ENCODE measurements at regions not wholly inside any gene's neighbourhood (a gene's known extent, or its start where the extent isn't known, plus 50 kb on each side); places are given as distances from the start of the nearest gene placed in this dataset.
"Not testable (repeated sequence)": the region's sequence is repeated elsewhere in the genome, so short reads cannot be mapped to it uniquely, and the experiment has no call there.

DNA sequence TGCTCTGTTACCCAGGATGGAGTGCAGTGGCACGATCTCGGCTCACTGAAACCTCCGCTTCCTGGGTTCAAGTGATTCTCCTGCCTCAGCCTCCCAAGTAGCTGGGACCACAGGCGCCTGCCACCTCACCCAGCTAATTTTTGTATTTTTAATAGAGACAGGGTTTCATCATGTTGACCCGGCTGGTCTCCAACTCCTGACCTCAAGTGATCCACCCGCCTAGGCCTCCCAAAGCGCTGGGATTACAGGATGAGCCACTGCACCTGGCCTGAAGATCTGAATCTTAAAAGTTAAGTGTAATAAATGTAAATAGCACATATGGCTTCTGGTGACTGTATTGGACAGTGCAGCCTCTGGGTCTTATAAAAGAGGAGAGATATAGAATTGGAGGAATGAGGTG is 74.2 kb upstream of the NOX3 start:
- H3K4me1 ChIP-seq (ENCODE audit: control insufficient read depth, insufficient read depth, low read length, unreplicated experiment), result peaks cover 16% of the 10 kb centered on the region
- H3K4me3 ChIP-seq (ENCODE audit: low read depth, low read length); H3K79me2 ChIP-seq (ENCODE audit: control insufficient read depth, insufficient read depth, low read length, unreplicated experiment); H3K27me3 ChIP-seq (ENCODE audit: insufficient read depth, low read length); H2AFZ ChIP-seq (ENCODE audit: low read length, unreplicated experiment); H3K36me3 ChIP-seq (ENCODE audit: insufficient read depth, low read length): not testable (repeated sequence)
- peak overlapping the region; percentile 94 for H3K27ac ChIP-seq (ENCODE audit: low read depth, low read length)

DNA sequence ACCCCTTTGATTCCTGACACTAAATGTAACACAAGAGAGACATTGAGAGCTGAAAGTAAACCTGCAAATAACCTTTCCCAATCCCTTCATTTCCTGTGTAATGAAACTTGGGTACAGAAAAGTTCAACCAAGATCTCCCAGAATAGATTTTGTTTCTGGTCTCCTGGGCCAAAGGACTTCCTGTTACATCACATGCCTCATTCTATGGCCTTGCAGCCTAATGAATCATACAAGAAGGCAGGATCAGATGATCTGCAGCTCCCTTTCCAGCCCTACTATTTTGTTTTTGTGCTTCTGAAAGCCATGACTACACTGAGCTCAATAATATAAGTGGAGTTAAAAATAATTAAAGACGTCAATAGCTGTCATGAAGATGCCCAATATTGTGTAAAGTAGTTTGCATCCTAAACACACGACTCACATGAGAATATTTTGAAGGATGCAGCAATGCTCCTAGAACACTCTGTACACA is 73.4 kb upstream of the NOX3 start:
- Histone ChIP-seq H3K4me1 (ENCODE audit: control insufficient read depth, insufficient read depth, low read length, unreplicated experiment) (peaks cover 23% of the 10 kb centered on the region), H3K79me2 (ENCODE audit: control insufficient read depth, insufficient read depth, low read length, unreplicated experiment) (no peaks in the 10 kb centered on the region), H3K4me3 (ENCODE audit: low read depth, low read length) (no peak overlapping the region), H2AFZ (ENCODE audit: low read length, unreplicated experiment) (no peak overlapping the region), H3K36me3 (ENCODE audit: insufficient read depth, low read length) (no peaks in the 10 kb centered on the region), H3K27ac (ENCODE audit: low read depth, low read length) (peak overlapping the region; percentile 94), H3K27me3 (ENCODE audit: insufficient read depth, low read length) (no peaks in the 10 kb centered on the region)

DNA sequence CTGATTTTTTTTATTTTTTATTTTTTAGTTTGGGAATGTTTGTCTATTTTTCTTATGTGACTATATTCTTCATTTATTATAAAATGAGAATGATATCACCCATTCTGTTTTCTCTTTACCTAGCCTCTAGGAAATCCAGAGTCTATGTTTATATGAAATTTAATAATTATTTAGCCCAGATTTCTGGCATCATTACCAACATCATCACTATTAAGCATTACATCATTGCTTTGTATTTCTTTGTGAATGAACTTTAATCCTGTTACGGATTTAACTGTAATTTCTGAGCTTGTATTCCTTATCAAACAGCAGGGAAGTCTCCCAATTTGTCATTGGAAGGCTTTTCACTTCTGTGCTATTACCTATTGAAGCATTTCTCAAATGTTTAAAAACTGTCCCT is 72.7 kb upstream of the NOX3 start:
- Histone ChIP-seq H3K4me1 (ENCODE audit: control insufficient read depth, insufficient read depth, low read length, unreplicated experiment) (peaks cover 29% of the 10 kb centered on the region), H3K27ac (ENCODE audit: low read depth, low read length) (peak overlapping the region; percentile 94), H2AFZ (ENCODE audit: low read length, unreplicated experiment) (no peak overlapping the region), H3K27me3 (ENCODE audit: insufficient read depth, low read length) (no peaks in the 10 kb centered on the region), H3K4me3 (ENCODE audit: low read depth, low read length) (no peak overlapping the region), H3K79me2 (ENCODE audit: control insufficient read depth, insufficient read depth, low read length, unreplicated experiment) (no peaks in the 10 kb centered on the region), H3K36me3 (ENCODE audit: insufficient read depth, low read length) (no peaks in the 10 kb centered on the region)

DNA sequence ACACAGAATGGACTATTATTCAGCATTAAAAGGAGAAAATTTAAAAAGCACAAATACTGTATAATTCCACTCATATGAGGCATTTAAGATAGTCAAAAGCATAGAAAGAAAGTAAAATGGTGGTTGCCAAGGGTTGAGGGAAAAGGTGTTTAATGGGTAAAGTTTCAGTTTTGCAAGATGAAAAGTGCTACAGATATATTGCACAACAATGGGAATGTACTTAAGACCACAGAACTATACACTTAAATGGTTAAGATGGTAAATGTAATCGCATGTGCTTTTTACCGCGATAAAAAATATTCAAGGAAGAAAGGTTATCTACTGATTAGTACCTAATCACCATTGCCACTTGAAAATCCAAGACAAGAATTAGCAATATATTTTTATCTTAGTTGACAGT is 71.8 kb upstream of the NOX3 start:
- H3K79me2 ChIP-seq (ENCODE audit: control insufficient read depth, insufficient read depth, low read length, unreplicated experiment), result no peaks in the 10 kb centered on the region
- H2AFZ ChIP-seq (ENCODE audit: low read length, unreplicated experiment), result no peak overlapping the region
- peak overlapping the region; percentile 94; the same call in 1 of the 2 replicates for H3K27ac ChIP-seq (ENCODE audit: low read depth, low read length)
- no peaks in the 10 kb centered on the region for H3K36me3 ChIP-seq (ENCODE audit: insufficient read depth, low read length)
- no peaks in the 10 kb centered on the region for H3K27me3 ChIP-seq (ENCODE audit: insufficient read depth, low read length)
- no peak overlapping the region for H3K4me3 ChIP-seq (ENCODE audit: low read depth, low read length)
- peaks cover 29% of the 10 kb centered on the region for H3K4me1 ChIP-seq (ENCODE audit: control insufficient read depth, insufficient read depth, low read length, unreplicated experiment)

DNA sequence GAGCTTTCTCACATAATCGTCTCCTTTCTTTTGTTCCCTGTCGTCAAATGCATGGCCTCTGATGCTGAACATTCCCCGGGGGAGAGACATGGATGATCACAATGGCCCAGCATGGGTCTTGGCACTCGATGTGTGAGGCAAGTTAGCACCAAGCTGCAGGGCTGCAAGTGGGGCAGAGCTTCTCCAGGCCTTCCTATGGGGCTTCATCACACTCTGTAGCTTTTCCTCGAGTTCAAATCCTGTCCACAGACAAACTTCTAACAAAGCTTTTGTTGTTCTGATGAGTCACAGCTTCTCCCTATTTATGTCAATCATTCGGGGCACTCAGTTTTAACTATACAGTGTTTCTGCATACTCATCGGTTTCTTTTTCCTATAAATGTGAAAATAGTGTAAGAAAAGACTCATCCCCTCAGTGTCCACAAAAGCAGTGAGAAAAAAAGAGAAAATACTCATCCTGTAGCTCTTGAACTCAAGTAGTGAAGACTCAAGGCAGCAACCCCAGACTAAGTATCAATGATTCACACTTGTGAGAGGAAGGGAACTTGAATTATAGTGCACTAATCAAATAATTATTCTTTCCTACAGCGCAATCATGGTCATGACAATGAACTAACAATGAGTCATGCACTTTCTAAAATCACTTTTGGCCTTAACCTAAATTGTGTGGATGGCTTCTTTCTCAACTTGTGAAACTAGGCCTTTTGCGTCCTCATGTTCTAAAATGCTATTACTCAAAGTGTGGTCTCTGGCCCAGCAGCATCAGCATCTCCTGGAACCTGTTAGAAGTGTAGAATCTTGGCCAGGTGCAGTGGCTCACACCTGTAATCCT is 68.4 kb upstream of the NOX3 start:
- peak overlapping the region; percentile 20 for H2AFZ ChIP-seq (ENCODE audit: low read length, unreplicated experiment)
- peak overlapping the region; percentile 84 for H3K27ac ChIP-seq (ENCODE audit: low read depth, low read length)
- H3K4me1 ChIP-seq (ENCODE audit: control insufficient read depth, insufficient read depth, low read length, unreplicated experiment), result peaks cover 32% of the 10 kb centered on the region

DNA sequence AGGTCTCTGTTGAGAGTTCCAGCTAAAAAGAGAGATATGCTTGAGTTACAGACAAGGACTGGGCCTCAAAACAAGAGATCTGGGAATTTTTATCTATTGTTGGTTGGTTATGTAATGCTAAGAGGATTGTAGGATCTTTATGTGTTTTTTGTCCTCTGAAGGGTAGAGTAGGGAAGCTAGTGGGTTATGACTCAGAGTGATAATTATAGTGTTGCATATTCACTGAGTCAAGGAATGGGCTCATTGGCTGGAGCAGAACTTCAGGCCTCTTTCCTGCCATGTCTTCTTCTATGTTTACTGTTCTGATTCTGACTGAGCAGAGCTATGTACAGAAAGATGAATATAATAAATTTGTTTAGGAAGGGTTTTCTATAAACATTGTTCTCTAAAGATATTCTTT is 66.1 kb upstream of the NOX3 start:
- no peaks in the 10 kb centered on the region for H3K27me3 ChIP-seq (ENCODE audit: insufficient read depth, low read length)
- peak overlapping the region; percentile 89 for H3K27ac ChIP-seq (ENCODE audit: low read depth, low read length)
- H3K79me2 ChIP-seq (ENCODE audit: control insufficient read depth, insufficient read depth, low read length, unreplicated experiment), result no peaks in the 10 kb centered on the region
- H3K36me3 ChIP-seq (ENCODE audit: insufficient read depth, low read length), result no peaks in the 10 kb centered on the region
- peak overlapping the region; percentile 3 for H2AFZ ChIP-seq (ENCODE audit: low read length, unreplicated experiment)
- H3K4me3 ChIP-seq (ENCODE audit: low read depth, low read length), result no peak overlapping the region
- peaks cover 26% of the 10 kb centered on the region for H3K4me1 ChIP-seq (ENCODE audit: control insufficient read depth, insufficient read depth, low read length, unreplicated experiment)

More for the DNA sequence above, 68.4 kb upstream of the NOX3 start:
- Histone ChIP-seq H3K4me3 (ENCODE audit: low read depth, low read length) (no peak overlapping the region), H3K79me2 (ENCODE audit: control insufficient read depth, insufficient read depth, low read length, unreplicated experiment) (no peaks in the 10 kb centered on the region), H3K27me3 (ENCODE audit: insufficient read depth, low read length) (no peaks in the 10 kb centered on the region), H3K36me3 (ENCODE audit: insufficient read depth, low read length) (no peaks in the 10 kb centered on the region)

DNA sequence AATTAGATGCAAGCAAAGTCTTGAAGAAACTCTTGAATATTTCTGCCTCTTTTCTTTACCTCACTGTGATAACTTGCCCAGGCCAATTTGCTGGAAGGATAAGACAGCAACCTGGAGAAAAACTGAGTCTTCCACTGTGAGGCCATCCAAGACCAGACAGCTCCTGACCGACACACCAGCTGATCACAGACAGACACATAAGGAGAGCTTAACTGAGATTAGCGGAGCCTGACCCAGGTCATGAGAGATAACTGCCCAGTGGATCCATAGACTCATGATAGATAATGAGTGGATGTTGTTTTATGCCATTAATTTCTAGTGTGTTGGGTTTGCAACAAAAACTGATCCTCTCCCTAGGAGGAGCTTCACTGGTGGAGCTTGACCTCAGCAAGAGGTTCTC is 64.4 kb upstream of the NOX3 start:
- H2AFZ ChIP-seq (ENCODE audit: low read length, unreplicated experiment), result no peak overlapping the region
- H3K4me1 ChIP-seq (ENCODE audit: control insufficient read depth, insufficient read depth, low read length, unreplicated experiment), result peaks cover 26% of the 10 kb centered on the region
- H3K79me2 ChIP-seq (ENCODE audit: control insufficient read depth, insufficient read depth, low read length, unreplicated experiment), result no peaks in the 10 kb centered on the region
- H3K27me3 ChIP-seq (ENCODE audit: insufficient read depth, low read length), result no peaks in the 10 kb centered on the region
- no peak overlapping the region for H3K27ac ChIP-seq (ENCODE audit: low read depth, low read length)
- H3K36me3 ChIP-seq (ENCODE audit: insufficient read depth, low read length), result no peaks in the 10 kb centered on the region
- H3K4me3 ChIP-seq (ENCODE audit: low read depth, low read length), result no peak overlapping the region

DNA sequence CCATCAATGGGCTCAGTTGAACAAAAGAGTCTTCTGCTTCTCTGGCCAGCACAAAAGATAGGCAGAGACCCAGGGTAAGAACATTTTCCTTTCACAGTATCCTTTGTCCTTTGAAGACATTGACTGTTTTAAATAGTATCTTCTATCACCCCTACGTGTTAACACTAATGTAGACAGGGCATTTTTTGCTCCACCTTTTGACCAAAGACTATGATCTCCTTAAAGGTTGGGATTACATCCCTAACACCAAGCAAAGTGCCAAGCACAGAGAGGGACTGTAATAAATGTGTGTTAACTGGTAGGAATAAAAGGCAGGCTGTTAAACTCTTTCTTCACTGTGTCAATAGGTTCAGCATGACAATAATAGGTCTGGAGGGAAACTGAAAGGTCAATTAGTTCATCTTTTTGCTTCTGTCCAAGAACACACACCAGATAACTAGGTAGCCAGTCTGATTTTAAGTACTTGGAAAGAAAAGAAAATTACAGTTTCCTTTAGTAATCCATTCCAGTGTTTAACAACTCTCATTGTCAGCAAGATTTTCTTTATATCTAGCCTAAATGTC is 63.6 kb upstream of the NOX3 start:
- Histone ChIP-seq H3K4me1 (ENCODE audit: control insufficient read depth, insufficient read depth, low read length, unreplicated experiment) (peaks cover 22% of the 10 kb centered on the region), H3K27ac (ENCODE audit: low read depth, low read length) (no peak overlapping the region), H3K27me3 (ENCODE audit: insufficient read depth, low read length) (no peaks in the 10 kb centered on the region), H3K79me2 (ENCODE audit: control insufficient read depth, insufficient read depth, low read length, unreplicated experiment) (no peaks in the 10 kb centered on the region), H3K36me3 (ENCODE audit: insufficient read depth, low read length) (no peaks in the 10 kb centered on the region), H2AFZ (ENCODE audit: low read length, unreplicated experiment) (no peak overlapping the region), H3K4me3 (ENCODE audit: low read depth, low read length) (no peak overlapping the region)

DNA sequence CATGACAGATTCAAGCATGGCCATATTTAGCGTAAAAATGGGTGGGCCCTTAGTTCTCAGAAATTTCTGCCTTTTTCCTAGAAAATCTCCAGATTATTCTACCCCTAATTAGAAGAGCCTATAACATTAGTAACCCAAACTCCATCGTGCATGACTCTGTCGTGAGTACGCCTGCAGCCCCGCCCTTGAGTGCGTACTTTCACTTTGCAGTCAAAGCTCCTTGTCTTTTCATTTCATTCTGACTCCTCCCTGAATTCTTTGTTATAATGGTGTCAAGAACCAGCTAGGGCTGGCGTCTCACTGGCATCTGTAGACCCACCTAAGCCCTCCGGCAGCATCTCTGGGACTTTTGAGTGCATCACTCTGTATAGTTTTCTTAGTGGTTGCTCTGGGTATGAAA is 61.7 kb upstream of the NOX3 start:
- Histone ChIP-seq H3K4me1 (ENCODE audit: control insufficient read depth, insufficient read depth, low read length, unreplicated experiment) (peaks cover 11% of the 10 kb centered on the region), H3K4me3 (ENCODE audit: low read depth, low read length) (no peak overlapping the region), H3K27ac (ENCODE audit: low read depth, low read length) (no peak overlapping the region), H3K27me3 (ENCODE audit: insufficient read depth, low read length) (no peaks in the 10 kb centered on the region), H3K36me3 (ENCODE audit: insufficient read depth, low read length) (no peaks in the 10 kb centered on the region), H2AFZ (ENCODE audit: low read length, unreplicated experiment) (no peak overlapping the region), H3K79me2 (ENCODE audit: control insufficient read depth, insufficient read depth, low read length, unreplicated experiment) (no peaks in the 10 kb centered on the region)

DNA sequence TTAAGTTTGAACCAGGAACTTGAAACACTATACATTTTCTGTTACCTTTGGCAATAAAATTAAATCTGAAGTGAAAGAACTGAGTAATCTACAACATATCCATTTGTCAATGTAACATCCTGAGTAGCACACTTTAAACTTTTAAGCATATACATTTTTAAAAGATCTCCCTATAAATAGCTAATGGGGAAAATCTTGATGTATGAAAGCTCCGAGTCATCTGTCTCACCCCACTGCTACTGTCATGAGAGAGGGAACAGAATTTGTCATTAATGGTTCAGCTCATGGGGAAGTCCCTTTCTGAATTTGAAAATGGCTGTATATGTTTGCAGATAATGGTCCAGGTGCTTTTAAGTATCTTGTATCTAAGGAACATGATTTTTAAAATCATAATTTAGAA is 55.2 kb upstream of the NOX3 start:
- Histone ChIP-seq H3K36me3 (ENCODE audit: insufficient read depth, low read length) (no peaks in the 10 kb centered on the region), H3K79me2 (ENCODE audit: control insufficient read depth, insufficient read depth, low read length, unreplicated experiment) (no peaks in the 10 kb centered on the region), H3K27ac (ENCODE audit: low read depth, low read length) (no peak overlapping the region), H2AFZ (ENCODE audit: low read length, unreplicated experiment) (no peak overlapping the region), H3K4me3 (ENCODE audit: low read depth, low read length) (no peak overlapping the region), H3K27me3 (ENCODE audit: insufficient read depth, low read length) (no peaks in the 10 kb centered on the region), H3K4me1 (ENCODE audit: control insufficient read depth, insufficient read depth, low read length, unreplicated experiment) (no peaks in the 10 kb centered on the region)
